Mononuclear cell (primary cell): ENCODE measurements at regions not wholly inside any gene's neighbourhood (a gene's known extent, or its start where the extent isn't known, plus 50 kb on each side); places are given as distances from the start of the nearest gene placed in this dataset.

Experiments
- H3K27me3 ChIP-seq: 2 replicates; pipeline ENCODE4 v1.6.0; 2011; ENCODE audit warnings: low read length, control low read depth; ENCODE audit not compliant: insufficient read depth
- H3K4me1 ChIP-seq: 2 replicates; pipeline ENCODE4 v1.5.1; 2011; ENCODE audit warnings: mild to moderate bottlenecking, low read length, control low read depth; ENCODE audit not compliant: insufficient read depth
- H3K4me3 ChIP-seq: 2 replicates; pipeline ENCODE4 v1.5.1; 2011; ENCODE audit warnings: mild to moderate bottlenecking, low read length, moderate library complexity
- H3K9me3 ChIP-seq: 2 replicates; pipeline ENCODE4 v1.5.1; 2011; ENCODE audit warnings: low read depth, mild to moderate bottlenecking, control low read depth, low read length

DNA sequence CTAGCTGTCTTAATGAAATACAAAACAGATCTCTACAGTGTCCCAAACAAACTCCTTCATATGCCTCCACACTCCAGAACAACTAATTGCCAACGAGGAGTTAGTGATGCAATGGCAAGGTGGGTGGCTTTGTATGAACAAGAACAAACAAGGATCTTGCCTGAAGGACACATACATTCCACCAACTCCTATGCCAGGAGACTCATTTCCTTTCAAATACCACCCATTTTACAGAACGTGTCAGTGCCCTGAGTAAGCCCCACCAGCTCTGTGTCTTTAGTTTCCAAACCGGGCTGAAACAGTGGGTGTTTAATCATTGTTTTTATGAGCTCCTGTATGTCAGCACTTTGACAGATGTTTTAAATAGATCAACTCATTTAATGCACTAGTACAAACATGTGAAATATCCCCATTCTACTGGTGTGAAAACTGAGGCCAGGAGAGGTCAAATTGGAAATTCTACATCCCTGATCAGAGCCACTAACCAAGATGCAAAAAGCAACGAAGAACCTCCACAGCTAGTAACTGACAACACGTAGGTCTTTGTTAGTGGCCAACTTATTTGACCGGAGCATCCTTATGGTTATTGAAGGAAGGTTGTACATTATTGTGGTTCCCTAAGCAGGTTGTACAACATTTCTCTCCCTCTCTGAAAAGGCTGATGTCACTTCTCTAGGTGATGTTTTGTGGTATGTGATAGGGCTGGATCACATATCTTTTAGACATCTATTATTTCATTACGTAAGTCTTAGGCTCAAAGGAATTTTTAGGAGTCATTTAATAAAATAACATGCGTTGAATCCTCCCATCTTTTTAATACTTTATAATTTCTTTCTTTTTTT lies 534.9 kb upstream of the TNP1 start:
- no peaks in the 10 kb centered on the region for H3K27me3 ChIP-seq
- peaks cover 14% of the 10 kb centered on the region for H3K4me1 ChIP-seq
- no peaks in the 10 kb centered on the region for H3K9me3 ChIP-seq
- no peak overlapping the region for H3K4me3 ChIP-seq

DNA sequence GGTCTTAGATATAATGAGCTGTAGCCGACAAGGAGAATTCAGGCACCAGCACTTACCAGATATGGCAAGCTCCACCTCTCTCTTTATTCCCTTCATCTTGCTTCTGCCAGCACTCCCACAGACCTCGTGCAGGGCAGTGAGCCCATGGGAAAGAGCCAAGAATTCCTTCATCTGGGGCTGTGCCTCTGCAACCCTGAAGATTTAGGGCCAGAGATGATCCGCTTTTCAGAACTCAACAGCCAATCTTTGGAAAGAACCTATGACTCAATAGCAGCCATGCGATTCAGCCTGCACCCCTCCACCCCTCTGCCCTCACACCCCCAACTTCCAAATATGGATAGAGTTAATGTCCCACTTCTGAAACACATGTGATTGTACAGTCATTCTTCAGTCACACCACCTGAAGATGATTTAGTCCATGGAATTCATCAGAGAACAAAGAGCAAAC lies 533.7 kb upstream of the TNP1 start:
- no peaks in the 10 kb centered on the region for H3K9me3 ChIP-seq
- no peaks in the 10 kb centered on the region for H3K27me3 ChIP-seq
- peaks cover 6% of the 10 kb centered on the region for H3K4me1 ChIP-seq
- no peak overlapping the region for H3K4me3 ChIP-seq

DNA sequence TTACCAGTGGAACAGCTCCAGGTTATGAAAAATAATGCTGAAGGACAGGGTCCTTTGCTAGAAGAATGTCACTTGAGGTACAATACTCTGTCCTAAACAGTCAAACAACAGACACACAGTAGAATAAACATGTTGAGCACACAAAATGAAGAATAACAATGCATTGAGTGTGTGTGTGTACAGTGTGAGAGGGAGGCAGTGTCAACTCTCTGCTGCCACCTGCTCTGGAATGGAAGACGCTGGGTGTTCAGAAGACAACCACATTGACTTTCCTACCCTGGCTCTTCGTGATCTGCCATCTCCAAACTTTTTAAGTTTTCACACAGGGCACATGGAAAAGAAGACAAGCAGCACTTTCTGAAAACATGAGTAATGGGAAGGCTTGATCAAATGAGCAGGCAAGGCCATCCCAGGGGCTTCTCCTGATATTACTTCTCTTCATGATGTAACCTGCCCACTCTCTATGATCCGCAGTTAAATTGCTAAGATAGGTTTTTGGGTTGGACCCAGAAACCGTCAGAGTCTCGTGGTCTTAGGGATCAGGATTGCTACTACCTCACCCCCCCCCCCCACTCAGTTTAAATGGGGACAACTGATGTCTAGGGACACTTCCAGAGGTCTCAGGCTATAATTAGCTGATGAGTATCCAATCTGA lies 533.2 kb upstream of the TNP1 start:
- Histone ChIP-seq H3K27me3 (no peaks in the 10 kb centered on the region), H3K4me3 (no peak overlapping the region), H3K9me3 (no peaks in the 10 kb centered on the region), H3K4me1 (peaks cover under 1% of the 10 kb centered on the region)

DNA sequence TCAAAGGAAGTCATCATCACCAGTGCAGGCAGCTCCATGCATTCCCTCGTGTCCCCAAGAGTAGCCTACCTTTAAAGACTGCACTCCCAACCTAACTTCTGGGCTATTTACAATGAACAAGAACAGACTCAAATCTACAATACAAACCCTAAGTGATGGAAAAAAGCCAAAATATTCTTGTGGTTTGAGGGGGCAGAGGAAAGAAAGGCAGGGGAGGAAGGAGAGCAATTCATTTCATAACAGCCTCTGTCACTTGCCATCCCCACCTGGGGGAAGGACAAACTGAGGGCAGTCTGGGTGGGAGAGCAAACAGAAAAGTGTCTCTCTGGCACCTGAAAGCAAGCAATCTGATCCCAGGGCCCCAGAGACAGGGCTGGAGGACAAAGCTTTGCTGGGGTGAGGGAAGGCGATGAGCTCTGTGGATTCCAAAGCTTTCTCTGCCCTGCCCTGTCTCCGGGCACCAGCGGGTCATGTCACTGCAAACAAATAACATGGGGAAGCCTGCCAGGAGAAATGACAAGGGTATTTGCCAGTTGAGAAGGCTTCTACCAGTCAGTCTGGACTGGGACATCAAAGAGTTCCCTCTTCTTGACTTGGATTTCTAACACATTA lies 528.0 kb upstream of the TNP1 start:
- Histone ChIP-seq H3K4me1 (no peaks in the 10 kb centered on the region), H3K4me3 (no peak overlapping the region), H3K27me3 (no peaks in the 10 kb centered on the region), H3K9me3 (no peaks in the 10 kb centered on the region)

DNA sequence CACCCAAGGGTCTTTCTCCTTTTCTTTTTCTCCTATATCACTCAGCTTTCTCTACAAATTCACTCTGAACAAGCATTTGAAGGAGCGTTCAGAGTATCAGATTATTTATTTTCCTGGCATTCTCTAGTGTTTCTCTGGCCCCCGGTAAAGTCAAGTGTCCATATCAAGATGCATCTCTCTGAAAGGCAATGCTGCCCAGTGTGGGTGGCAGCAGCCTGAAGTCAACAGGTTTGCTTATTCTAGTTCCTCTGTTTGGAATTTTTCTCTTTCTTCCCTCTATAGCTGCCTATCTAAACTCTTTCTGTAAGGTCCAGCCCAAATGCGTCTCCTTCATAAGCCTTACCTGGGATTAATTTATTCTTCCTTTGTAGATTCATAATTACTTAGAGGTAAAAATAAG lies 526.2 kb upstream of the TNP1 start:
- Histone ChIP-seq H3K27me3 (no peaks in the 10 kb centered on the region), H3K4me3 (no peak overlapping the region), H3K9me3 (no peaks in the 10 kb centered on the region), H3K4me1 (no peaks in the 10 kb centered on the region)

DNA sequence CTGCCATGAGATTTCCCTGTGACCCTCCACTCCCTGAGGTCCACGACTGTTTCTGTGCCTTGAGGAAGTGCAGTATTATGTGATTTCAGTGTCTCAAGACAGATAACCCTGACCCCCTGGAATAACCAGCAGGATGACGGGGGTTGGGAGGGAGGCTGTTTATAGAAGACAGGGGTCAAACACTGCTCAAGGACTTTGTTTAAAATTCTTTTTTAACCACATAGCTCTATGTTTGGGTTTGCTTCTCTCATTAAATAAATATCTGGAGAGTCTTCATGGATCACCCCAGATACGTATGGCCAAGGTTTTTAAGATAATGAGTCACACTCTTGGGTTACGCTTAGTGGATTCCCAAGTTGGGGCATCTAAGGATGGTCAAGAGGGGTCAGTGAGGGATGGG lies 523.8 kb upstream of the TNP1 start:
- Histone ChIP-seq H3K27me3 (no peaks in the 10 kb centered on the region), H3K4me1 (no peaks in the 10 kb centered on the region), H3K9me3 (no peaks in the 10 kb centered on the region), H3K4me3 (no peak overlapping the region)

DNA sequence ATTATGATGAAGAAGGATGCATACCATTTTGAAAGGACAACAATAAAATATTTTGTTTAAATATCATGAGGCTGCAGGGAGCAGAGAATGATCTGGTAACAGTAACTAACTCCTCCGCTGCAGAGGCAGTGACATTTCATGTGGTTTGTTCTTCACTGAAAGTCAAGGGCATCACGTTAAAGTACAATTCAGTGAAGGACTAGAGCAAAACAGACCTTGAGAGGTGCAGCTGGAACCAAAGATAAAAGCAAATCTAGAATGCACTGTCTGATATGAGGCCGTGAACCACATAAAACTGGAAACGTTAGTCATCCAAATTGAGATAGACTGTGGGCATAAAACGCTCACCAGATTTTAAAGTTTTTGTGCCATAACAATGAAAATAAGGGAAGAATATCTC lies 522.9 kb upstream of the TNP1 start:
- no peak overlapping the region for H3K4me3 ChIP-seq
- no peaks in the 10 kb centered on the region for H3K9me3 ChIP-seq
- no peaks in the 10 kb centered on the region for H3K4me1 ChIP-seq
- H3K27me3 ChIP-seq, result no peaks in the 10 kb centered on the region

DNA sequence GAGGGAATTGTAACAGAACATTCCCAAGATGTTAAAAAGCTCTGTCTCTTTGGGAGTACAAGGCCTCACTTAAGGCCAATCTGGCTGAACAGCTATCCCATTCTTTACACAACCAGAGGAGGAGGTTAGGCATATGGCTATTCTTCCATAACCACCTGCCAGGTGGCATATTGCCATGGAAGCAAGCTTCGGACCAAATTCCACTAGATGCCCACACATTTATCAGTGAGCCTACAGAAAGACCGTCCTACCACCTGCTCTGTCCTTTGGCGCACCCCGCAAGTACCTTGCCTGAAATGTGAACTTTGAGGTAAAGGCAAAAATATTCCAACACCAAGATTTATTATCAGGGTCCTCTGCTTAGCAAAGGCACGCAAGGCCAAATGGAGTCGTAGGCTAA lies 519.9 kb upstream of the TNP1 start:
- Histone ChIP-seq H3K27me3 (no peaks in the 10 kb centered on the region), H3K9me3 (no peaks in the 10 kb centered on the region), H3K4me1 (no peaks in the 10 kb centered on the region), H3K4me3 (no peak overlapping the region)

DNA sequence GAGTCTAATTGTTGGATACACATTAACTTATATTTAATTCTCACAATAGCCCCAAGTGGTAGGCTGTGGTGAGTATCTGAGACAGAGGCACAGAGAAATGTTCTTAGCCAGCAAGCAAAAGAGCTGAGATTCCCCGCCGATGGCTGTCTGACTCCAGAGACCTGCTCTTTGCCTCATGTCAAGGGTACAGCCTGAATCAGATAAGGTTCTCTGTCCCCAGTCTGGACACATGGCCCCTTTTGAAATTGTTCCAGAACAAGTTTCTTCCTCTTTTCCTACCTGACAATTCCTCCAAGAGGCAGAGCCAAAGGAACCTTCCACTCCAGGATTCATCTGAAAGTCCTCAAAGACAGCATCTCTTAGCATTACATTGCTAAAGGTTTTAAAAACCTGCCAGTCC lies 512.9 kb upstream of the TNP1 start:
- Histone ChIP-seq H3K4me3 (no peak overlapping the region), H3K27me3 (no peaks in the 10 kb centered on the region), H3K9me3 (no peaks in the 10 kb centered on the region), H3K4me1 (no peaks in the 10 kb centered on the region)

DNA sequence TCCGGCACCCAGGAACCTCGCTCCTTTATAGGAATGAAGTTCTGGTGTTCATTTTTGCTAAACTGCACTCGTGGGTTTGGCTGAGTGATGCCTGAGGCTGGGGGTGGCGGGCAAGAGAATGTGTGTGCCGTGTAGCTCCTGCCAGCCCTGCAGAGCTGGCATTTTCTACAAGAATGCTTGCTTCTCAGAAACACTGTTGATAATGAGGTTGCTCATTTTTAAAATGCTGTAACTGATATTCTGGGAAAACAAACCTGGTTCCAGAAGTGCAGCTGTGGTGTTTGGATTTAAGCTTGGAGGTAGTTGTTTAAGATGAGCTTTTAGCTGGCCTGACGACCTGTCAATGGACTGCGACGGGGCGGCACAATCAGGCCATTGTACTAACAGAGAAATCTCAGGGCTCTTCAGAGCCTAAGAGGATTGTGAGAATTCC lies 511.9 kb upstream of the TNP1 start:
- Histone ChIP-seq H3K4me3 (no peak overlapping the region), H3K9me3 (no peaks in the 10 kb centered on the region), H3K4me1 (no peaks in the 10 kb centered on the region), H3K27me3 (no peaks in the 10 kb centered on the region)

DNA sequence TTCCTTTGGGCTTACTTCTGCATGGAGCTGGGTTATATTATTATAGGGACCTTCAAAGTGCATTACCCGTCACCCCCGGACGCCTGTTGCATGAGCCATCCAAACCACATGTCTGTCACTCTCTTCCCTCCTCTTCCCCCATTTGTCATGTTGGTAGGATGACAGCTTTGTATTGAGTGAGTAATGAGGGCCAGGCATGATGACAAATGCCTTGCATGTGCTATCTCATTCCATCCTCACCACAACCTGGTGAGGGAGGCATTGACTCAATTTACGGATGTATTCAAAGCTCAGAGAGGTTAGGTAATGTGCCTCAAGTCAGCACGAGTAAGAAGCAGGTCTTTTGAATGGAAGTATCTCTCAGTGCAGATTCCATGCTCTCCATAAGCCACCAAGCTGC lies 510.5 kb upstream of the TNP1 start:
- no peaks in the 10 kb centered on the region for H3K9me3 ChIP-seq

DNA sequence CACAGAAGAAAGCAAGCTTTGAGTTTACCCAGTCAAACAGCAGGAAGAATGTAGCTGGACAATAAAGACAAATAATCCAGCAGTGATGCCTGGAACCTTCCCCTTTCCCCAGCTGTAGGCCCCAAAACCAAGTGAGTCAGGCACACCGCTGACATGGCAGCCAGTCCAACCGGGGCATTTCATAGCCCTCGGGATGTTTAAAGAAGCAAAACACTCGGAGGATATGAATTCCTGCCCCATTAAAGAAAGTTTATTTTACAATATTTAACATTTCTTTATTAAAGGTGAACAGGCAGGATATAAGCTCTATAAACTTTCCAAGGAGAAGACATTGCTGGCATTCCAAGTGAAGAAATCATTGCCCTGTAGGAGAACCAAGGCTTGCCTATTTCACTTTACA lies 507.6 kb upstream of the TNP1 start:
- peaks cover 19% of the 10 kb centered on the region for H3K4me1 ChIP-seq
- no peak overlapping the region for H3K4me3 ChIP-seq
- no peaks in the 10 kb centered on the region for H3K9me3 ChIP-seq
- H3K27me3 ChIP-seq, result no peaks in the 10 kb centered on the region

More for the DNA sequence above, 510.5 kb upstream of the TNP1 start:
- Histone ChIP-seq H3K4me3 (no peak overlapping the region), H3K4me1 (no peaks in the 10 kb centered on the region), H3K27me3 (no peaks in the 10 kb centered on the region)

DNA sequence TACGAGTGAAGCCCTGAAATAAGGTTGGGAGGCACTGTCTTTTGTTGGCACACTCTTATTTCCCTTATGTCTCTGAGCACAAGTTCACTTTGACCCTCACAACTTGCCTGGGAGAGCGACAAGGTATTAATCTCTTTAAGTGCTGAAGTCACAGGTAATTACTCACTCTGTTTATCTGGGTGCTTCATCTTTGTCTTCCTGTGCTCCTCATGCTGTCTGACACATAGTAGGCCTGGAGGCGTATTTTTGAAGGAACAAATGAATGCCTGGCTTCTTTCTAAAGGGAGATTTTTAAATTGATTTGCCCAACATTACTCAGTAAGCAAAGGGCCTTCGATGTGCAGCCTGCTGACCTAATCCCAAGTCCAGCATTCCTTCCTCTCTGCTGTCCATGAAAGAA lies 507.1 kb upstream of the TNP1 start:
- Histone ChIP-seq H3K27me3 (no peaks in the 10 kb centered on the region), H3K9me3 (no peaks in the 10 kb centered on the region), H3K4me1 (peaks cover 24% of the 10 kb centered on the region), H3K4me3 (no peak overlapping the region)

DNA sequence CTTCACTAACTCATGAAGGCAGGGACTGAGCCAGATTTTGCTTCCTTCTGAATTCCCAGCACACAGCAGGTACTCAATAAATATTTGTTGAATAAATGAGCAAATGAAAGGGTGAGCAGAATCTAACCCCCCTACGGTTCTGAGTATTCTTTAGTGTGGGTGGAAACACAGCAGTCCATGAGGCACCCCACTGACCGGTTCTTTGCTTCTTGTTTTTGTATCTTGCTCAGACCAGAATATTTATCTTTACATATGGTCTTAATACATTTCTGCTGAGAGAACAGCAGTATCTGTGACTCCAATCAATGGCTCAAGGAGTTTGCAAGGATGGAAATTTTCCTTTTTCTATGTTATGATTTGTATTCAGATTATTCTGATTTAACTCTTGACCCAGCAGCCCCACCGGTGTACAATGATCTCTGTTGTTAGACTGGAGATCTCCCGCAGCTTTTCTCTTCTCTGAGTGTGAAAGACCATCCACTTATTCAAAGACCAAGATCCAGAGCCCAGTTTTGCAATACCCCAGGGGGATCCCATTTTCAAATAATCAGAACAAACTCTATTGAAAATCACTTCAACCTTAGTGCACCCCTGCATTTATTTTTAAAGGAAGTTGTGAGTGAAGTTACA lies 506.5 kb upstream of the TNP1 start:
- H3K4me1 ChIP-seq, result peaks cover 30% of the 10 kb centered on the region
- no peaks in the 10 kb centered on the region for H3K9me3 ChIP-seq
- no peaks in the 10 kb centered on the region for H3K27me3 ChIP-seq
- no peak overlapping the region for H3K4me3 ChIP-seq

DNA sequence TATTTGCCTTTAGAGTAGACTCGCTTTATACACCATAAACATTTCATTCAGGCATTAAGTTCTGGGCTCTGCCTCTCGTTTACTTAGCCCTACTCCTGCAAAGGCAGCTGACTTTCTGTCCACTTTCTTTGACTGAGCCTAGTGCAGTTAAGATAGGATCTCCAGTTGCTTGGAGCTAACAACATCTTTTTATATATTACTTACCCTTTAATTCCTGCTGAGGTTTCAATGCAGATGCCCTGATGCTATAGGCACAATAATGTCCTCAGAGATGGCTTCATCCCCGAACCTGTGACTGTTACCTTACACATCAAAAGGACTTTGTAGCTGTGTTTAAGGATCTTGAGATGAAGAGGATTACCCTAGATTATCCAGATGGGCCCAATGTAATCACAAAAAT lies 505.8 kb upstream of the TNP1 start:
- Histone ChIP-seq H3K9me3 (no peaks in the 10 kb centered on the region), H3K4me3 (no peak overlapping the region), H3K4me1 (peaks cover 37% of the 10 kb centered on the region), H3K27me3 (no peaks in the 10 kb centered on the region)
